Panc1 (cell line): ENCODE measurements at regions not wholly inside any gene's neighbourhood (a gene's known extent, or its start where the extent isn't known, plus 50 kb on each side); places are given as distances from the start of the nearest gene placed in this dataset.

Source experiments
- POLR2AphosphoS5 ChIP-seq: IDR thresholded peaks from 2 replicates; pipeline ENCODE4 v1.6.1; 2012; ENCODE audit warnings: mild to moderate bottlenecking, low read depth, low read length, moderate library complexity
- TF ChIP-seq, protein P1 (sequence below): fragments of 450-650 bp; IDR thresholded peaks from 2 replicates; pipeline ENCODE4 v1.5.1; 2017; ENCODE audit warnings: mild to moderate bottlenecking
- TF ChIP-seq, protein P2 (sequence below), 2 experiments: IDR thresholded peaks; 2 replicates each; pipeline ENCODE4 v1.6.1; 2011 to 2012; ENCODE audit warnings: low read depth in 2 of 2, control low read depth in 1 of 2, low read length in 1 of 2, mild to moderate bottlenecking in 1 of 2, moderate library complexity in 1 of 2; ENCODE audit not compliant: insufficient read depth in 1 of 2

DNA sequence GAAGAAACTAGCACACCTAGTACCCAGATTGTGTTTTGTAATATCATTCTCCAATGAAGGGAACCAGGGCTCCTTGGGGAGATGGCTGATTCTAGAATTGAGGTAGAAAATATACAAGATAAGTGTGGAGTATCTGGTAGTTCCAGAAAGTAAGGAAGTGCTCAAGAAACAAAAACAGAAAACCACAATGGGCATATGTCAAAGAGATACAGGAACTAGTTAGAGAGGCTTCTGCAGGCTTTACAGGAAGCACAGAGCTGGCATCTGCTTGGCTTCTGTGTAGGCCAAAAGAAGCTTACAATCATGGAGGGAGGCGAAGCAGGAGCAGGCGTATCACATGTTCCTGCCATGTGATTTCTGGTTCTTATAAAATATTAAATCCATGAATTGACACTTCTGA, 105.7 kb upstream of the TMEM161B start:
- TF ChIP-seq, protein P1, sequence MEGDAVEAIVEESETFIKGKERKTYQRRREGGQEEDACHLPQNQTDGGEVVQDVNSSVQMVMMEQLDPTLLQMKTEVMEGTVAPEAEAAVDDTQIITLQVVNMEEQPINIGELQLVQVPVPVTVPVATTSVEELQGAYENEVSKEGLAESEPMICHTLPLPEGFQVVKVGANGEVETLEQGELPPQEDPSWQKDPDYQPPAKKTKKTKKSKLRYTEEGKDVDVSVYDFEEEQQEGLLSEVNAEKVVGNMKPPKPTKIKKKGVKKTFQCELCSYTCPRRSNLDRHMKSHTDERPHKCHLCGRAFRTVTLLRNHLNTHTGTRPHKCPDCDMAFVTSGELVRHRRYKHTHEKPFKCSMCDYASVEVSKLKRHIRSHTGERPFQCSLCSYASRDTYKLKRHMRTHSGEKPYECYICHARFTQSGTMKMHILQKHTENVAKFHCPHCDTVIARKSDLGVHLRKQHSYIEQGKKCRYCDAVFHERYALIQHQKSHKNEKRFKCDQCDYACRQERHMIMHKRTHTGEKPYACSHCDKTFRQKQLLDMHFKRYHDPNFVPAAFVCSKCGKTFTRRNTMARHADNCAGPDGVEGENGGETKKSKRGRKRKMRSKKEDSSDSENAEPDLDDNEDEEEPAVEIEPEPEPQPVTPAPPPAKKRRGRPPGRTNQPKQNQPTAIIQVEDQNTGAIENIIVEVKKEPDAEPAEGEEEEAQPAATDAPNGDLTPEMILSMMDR = no peak
- no peak for TF ChIP-seq POLR2AphosphoS5
- TF ChIP-seq, protein P2, sequence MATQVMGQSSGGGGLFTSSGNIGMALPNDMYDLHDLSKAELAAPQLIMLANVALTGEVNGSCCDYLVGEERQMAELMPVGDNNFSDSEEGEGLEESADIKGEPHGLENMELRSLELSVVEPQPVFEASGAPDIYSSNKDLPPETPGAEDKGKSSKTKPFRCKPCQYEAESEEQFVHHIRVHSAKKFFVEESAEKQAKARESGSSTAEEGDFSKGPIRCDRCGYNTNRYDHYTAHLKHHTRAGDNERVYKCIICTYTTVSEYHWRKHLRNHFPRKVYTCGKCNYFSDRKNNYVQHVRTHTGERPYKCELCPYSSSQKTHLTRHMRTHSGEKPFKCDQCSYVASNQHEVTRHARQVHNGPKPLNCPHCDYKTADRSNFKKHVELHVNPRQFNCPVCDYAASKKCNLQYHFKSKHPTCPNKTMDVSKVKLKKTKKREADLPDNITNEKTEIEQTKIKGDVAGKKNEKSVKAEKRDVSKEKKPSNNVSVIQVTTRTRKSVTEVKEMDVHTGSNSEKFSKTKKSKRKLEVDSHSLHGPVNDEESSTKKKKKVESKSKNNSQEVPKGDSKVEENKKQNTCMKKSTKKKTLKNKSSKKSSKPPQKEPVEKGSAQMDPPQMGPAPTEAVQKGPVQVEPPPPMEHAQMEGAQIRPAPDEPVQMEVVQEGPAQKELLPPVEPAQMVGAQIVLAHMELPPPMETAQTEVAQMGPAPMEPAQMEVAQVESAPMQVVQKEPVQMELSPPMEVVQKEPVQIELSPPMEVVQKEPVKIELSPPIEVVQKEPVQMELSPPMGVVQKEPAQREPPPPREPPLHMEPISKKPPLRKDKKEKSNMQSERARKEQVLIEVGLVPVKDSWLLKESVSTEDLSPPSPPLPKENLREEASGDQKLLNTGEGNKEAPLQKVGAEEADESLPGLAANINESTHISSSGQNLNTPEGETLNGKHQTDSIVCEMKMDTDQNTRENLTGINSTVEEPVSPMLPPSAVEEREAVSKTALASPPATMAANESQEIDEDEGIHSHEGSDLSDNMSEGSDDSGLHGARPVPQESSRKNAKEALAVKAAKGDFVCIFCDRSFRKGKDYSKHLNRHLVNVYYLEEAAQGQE (IDR thresholded peaks at IDR 0.05; ENCODE audit: insufficient read depth in 1 of 2, low read depth in 2 of 2, low read length in 1 of 2) = no peak
